Gastroesophageal sphincter (tissue), 3 donors: ENCODE measurements at regions not wholly inside any gene's neighbourhood (a gene's known extent, or its start where the extent isn't known, plus 50 kb on each side); places are given as distances from the start of the nearest gene placed in this dataset.

Source experiments
- POLR2A ChIP-seq, 2 donors: fragments of 450-650 bp; IDR thresholded peaks; one replicate each; pipeline ENCODE4 v1.6.1; 2017; ENCODE audit warnings: antibody characterized with exemption in 2 of 2, mild to moderate bottlenecking in 2 of 2, moderate library complexity in 1 of 2
- POLR2AphosphoS5 ChIP-seq: sonication (generic); formaldehyde crosslinking; IDR thresholded peaks from one replicate; pipeline ENCODE4 v1.6.1; 2017; ENCODE audit warnings: antibody characterized with exemption
- TF ChIP-seq, protein P1 (sequence below), 4 experiments: fragments of 200-600 bp in 2 of 4; fragments of 450-650 bp in 2 of 4; sonication (generic) in 1 of 4; IDR thresholded peaks; one replicate each; pipeline ENCODE4 v1.5.1; 2017 to 2019; ENCODE audit warnings: antibody characterized with exemption in 4 of 4, mild to moderate bottlenecking in 2 of 4, moderate library complexity in 2 of 4

DNA sequence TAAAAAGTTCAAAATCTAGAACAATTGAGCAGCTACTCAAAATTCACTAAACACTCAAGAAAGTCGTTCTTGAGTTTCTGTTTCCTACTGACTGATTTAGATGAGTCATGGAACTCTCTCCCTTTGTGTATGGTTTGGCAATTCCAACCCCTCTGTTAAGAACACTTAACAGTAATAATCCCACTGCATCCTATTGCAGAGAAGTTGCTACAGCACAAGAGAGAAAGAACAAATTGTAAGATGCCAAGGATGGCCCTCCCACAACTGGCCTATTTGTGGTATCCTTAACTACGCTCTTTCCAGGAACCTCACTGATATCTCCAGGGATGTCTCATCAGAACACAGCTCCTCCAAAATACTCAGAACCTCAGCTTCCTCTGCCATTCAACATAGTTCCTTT, 701.8 kb upstream of the TENM3 start:
- TF ChIP-seq POLR2AphosphoS5 (no peak), POLR2A (IDR thresholded peaks at IDR 0.05) (no peak)
- TF ChIP-seq, protein P1, sequence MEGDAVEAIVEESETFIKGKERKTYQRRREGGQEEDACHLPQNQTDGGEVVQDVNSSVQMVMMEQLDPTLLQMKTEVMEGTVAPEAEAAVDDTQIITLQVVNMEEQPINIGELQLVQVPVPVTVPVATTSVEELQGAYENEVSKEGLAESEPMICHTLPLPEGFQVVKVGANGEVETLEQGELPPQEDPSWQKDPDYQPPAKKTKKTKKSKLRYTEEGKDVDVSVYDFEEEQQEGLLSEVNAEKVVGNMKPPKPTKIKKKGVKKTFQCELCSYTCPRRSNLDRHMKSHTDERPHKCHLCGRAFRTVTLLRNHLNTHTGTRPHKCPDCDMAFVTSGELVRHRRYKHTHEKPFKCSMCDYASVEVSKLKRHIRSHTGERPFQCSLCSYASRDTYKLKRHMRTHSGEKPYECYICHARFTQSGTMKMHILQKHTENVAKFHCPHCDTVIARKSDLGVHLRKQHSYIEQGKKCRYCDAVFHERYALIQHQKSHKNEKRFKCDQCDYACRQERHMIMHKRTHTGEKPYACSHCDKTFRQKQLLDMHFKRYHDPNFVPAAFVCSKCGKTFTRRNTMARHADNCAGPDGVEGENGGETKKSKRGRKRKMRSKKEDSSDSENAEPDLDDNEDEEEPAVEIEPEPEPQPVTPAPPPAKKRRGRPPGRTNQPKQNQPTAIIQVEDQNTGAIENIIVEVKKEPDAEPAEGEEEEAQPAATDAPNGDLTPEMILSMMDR (IDR thresholded peaks at IDR 0.05) = no peak
